ENCODE measurements at regions not wholly inside any gene's neighbourhood (a gene's known extent, or its start where the extent isn't known, plus 50 kb on each side); places are given as distances from the start of the nearest gene placed in this dataset.

DNA sequence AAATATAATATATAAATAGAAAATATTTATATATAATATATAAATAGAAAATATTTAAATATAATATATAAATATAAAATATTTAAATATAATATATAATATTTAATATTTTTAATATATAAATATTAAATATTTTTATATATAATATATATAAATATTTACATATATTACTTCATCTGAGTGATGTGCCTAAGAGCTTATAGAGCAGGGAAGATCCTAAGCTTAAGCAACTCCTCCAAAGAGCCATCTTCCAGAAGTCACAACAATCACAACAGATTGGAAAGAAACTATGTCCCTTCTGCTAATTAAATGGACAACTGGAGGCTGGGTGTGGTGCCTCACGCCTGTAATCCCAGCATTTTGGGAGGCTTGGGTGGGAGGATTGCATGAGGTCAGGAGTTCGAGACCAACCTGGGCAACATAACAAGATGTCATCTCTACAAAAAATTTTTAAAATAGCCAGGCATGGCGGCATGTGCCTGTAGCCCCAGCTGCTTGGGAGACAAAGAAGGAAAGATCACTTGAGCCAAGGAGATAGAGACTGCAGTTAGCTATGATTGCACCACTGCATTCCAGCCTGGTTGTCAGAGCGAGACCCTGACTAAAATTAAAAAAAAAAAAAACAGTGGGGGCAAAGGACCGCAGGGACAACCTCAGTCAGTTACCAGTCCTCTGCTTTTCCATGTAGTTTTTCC, 198.7 kb downstream of the SKIDA1 start:
- DNase-seq (ENCODE audit: low read depth), result no peak

DNA sequence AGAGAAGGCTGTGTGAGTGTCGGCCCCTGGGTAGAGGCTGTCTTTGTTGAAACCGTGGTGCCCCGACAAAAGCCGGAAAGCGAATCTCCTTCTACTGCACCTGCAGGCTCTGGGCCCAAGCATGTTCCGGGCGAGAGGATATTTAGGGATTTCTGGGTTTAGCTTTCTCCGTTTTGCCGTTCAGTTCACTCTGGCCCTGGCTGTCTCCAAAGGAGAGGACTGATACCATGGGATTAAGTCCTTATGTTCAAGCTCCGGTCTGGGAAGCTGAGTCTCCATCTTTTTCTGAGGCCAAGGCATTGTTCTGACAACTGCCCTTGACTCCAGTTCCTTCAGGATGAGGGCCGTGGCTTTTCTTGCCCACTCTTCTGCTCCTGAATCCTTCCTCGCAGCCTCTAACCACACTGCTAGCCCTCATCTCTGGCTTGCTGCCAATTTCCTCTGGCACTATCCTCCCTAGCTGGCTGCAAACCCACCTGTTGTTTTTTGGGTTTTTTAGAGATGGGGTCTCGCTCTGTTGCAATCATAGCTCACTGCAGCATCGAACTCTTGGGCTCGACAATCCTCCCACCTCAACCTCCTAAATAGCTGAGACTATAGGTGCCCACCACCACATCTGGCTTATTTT, 206.8 kb downstream of the SKIDA1 start:
- DNase-seq (ENCODE audit: low read depth), result peak; percentile 34

DNA sequence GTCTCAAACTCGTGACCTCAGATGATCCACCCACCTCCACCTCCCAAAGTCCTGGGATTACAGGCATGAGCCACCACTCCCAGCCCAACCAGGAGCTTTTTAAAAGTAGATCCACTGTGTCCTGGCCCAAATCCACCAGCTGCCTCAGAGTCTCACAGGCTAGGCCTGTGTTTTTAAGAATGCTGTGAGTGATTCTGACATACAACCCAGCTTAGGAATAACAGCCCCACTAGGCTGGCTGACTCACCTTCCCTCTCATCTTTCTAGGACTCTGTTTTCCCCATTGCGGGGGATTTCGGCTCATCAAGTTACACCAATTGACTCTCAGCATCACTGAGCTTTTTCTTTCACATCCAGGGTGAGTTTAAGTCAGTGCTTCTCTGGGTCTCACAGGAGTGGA, 207.6 kb downstream of the SKIDA1 start:
- peak; percentile 74 for DNase-seq (ENCODE audit: low read depth)

DNA sequence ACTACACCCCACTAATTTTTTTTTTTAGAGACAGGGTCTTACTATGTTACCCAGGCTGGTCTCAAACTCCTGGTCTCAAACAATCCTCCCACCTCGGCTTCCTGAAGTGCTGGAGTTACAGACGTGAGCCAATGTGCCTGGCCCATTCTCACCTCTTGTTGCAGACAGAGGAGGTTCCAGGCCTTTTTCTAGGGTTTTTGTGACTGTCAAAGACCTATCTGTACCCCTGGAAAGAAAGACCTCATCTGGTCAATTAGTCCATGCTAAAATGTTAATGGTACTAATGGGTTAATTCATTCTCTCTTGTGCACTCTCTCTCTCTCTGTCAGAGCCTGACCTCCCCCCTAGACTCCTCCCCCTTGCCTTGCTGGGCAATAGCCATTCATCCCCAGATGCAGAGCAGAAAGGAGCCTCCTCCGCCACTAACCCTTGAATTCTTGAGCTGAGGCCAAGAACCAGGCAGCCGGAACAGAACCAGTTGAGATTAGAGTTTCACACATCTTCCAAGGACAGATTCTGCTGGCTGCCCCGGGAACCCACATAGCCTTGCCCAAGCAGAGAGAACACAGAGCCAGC, 209.7 kb downstream of the SKIDA1 start:
- peak; percentile 72 for DNase-seq (ENCODE audit: low read depth)

DNA sequence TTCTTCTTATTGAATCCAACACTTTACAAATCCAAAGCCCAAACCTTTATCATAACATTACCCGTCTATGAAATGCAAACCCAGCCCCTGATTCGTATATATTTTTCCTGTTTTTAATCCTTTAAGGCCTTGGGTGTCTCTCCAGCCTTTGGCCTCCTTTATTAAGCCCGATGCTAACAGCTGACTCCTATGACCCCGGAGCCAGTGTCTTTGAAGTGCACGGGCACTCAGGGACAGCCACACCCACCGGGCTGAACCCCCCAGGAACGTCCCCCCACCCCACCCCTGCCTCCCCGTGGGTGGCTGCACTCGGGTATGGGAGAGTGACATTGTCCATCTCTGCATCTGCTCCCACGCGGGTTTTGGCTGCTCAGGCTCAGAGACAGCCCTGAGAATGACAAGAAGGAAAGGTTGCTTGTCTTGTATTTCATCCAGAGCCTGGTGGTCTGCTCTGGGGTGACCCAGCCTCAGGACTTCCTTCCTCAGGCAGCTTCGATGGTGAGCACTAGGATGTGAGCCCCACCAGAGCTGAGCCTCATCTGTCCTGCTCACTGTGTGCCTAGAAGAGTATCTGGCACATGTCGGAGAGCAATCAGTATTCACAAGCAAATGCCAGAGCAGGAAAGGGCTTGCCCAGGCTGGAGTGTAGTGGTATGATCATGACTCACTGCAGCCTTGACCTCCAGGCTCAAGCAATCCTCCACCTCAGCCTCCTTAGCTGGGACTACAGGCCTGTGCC, 210.4 kb downstream of the SKIDA1 start:
- DNase-seq (ENCODE audit: low read depth), result peak; percentile 69

DNA sequence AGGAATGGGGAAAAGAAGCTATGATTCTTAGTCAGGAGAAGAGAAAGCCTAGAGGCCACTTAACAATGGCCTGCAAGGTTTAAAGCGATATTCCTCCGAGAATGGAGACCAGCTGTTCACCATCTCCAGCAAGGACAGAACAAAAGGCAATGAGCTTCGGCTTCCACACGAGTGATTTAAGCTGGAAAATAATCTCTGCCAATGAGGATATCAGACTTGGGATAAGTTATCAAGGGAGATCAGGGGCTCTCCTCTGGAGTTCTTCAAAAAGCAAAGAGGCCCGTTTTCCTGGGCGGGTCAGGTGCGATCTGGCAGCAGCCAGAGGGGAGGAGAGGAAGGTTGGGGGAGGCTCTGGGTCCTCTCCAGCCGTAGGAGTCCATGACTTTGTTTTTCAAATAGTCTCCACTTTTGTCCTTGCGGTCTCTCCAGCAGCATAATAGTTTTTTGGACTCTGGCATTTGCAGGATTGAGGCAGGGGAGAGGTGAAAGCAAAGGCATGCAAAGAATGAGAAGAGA, 211.3 kb downstream of the SKIDA1 start:
- no peak for DNase-seq (ENCODE audit: low read depth)

DNA sequence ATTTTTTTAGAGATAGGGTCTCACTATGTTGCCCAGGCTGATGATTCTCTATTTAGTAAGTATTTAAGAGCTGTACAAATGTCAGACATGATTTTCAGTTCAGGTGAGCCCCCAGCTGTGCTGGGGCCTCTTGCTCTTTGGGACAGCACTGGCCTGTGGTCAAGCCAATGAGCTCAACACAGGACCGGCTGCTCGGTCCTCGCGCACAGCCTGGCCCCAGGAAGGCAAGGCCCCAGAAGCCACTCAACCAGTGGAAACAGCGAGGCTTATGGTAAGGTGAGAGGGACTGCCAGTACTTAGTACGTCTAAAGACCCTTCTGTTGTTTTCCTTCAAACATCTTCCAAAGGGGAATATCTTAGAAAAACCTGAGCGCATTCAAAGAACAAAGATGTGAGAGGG, 211.8 kb downstream of the SKIDA1 start:
- DNase-seq (ENCODE audit: low read depth), result no peak

DNA sequence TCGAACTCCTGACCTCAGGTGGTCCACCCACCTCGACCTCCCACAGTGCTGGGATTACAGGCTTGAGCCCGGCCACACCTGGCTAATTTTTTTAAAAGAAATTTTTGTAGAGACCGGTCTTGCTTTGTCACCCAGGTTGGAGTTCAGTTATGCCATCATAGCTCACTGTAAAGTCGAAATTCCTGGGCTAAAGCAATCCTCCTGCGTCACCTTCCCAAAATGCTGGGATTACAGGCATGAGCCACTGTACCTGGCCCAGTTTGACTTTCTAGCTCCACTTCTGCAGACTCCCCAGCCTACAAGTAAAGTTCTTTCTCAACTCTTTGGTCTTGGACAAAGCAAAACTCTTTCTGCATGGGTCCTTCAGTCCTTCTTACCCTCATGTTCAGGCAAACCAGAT, 214.1 kb downstream of the SKIDA1 start:
- DNase-seq (ENCODE audit: low read depth), result no peak

DNA sequence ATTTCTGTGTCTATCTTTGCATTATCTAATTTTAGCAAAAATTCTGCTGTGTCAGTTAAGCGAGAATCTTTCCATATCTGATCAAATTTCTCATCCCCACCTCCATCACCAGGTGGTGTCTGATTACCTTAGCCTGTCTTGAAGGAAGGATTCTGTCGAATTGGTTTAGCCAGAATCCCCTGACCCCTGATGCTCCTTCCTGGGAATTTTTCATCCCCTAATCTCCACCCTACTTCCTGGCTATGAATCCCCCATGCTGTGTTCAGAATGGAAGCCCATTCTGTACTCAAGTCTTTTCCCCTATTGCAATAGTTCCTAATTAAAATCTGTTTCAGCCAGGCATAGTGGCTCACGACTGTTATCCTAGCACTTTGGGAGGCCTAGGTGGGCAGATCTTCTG, 216.1 kb downstream of the SKIDA1 start:
- DNase-seq (ENCODE audit: low read depth), result no peak

DNA sequence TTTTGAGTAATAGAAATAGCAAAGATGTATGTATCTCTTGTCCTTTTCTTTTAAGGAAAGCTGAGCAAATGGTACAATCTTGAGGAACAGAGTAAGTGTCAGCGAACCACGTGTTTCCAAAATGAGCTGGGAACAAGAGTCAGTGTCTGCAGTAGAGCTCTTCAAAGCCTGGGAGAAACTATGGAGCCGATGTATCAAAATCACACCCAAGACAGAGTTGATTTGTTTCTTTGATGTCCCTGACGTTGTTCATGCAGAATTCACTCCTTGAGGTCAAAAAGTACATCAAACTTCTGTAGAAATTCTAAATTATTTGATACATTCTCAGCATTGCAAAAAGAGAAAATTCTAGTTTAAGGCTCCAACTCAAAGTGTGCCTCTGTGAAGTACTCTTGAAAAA, 216.5 kb downstream of the SKIDA1 start:
- DNase-seq (ENCODE audit: low read depth), result no peak

DNA sequence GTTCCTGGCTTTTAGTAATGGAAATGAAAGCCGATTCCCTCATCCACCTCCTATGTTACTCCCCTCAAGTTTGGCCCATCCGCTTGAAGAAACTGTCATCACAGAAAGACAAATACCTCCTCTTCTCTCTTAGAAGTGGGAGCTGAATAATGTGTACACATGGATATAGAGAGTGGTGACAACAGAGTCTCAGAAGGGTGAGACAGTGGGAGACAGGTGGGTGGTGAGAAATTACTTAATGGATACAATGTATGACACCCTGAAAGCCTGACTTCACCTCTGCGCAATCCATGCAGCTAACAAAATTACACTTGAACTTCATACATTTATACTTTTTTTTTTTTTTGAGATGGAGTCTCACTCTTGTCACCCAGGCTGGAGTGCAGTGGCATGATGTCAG, 217.5 kb downstream of the SKIDA1 start:
- DNase-seq (ENCODE audit: low read depth), result no peak

DNA sequence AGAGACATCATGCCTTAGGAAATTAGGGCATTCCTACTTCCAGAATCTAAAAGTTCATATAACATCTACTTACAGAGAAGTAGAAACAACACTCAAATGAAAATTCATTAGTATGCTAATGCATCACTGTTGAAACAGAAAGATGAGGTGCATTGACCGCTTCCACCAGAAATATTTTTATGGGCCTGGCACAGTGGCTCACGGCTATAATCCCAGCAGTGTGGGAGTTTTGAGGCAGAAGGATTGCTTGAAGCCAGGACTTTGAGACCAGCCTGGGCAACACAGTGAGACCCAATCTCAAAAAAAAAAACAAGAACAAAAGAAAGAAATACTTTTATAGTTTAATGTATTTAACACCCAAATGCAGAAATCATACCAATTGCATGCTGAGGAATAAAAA, 220.9 kb downstream of the SKIDA1 start:
- DNase-seq (ENCODE audit: low read depth), result no peak

DNA sequence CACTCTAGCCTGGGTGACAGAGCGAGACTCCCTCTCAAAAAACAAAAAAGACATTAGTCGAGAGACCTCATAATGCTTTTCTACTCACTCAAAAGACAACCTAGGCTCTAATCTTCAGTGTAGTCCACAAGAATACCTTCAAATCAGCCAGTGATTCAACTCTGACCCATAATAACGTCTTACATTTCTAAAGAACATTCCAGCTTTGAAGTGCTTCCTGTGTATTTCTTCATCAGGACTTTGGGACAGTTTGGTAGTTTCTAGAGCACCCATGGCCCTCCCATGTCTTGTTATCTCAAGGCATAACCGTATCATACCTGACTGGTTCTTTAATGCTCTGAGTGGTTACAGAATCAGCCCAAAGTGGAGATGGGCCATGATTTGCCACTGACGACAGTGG, 221.3 kb downstream of the SKIDA1 start:
- peak; percentile 41 for DNase-seq (ENCODE audit: low read depth)

DNA sequence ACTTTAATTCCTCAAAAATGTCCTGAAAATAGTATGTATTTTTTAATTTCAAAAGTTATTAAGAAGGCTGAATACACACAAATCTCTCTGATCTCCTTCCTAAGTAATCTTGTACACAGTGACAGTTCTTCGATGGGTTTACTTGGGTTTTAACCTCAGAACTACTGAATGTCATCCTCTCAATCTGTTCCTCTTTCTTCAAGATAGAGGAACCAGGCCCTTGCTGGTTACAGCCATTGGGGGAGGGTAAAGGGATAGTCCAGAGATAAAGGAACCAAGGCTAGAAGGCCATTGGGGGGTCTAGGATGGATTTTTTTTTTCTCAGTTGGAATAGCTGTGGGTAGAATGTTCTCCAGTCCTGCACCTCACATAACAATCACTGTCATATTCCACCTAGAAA, 224.9 kb downstream of the SKIDA1 start:
- DNase-seq (ENCODE audit: low read depth), result no peak

DNA sequence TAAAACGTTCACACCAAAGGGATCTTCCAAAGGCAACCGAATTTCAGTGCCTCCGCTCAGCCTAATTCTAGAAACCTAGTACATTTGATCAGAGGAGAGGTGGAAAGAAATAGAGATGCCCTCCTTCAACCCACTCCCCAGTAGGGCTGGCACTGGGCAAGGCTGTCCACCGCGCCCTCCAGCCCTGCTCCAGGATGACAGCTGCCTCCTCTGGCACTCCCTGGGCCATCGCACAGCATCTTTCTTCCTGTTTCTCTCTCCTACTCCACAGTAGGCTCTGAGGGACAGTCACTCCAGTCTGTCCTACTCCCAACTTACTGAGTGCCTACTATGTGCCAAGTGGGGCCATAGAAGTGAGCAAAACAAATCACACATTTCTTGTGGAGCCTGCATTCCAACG, 226.2 kb downstream of the SKIDA1 start:
- no peak for DNase-seq (ENCODE audit: low read depth)

DNA sequence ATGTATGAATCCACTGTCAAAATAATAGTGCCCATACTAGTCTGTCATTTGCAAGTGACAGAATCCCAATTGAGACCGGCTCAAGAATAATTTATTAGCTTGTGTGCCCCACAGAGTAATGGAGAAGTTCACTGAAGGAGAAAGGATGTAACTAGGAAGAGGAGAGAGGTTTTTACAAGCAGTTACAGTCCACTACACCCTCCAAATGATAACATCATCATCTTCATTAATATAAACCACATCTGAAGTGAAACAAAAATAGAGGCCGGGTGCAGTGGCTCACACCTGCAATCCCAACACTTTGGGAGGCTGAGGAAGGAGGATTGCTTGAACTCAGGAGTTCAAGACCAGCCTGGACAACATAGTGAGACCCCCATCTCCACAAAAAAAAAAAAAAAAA, 226.8 kb downstream of the SKIDA1 start:
- DNase-seq (ENCODE audit: low read depth), result no peak

DNA sequence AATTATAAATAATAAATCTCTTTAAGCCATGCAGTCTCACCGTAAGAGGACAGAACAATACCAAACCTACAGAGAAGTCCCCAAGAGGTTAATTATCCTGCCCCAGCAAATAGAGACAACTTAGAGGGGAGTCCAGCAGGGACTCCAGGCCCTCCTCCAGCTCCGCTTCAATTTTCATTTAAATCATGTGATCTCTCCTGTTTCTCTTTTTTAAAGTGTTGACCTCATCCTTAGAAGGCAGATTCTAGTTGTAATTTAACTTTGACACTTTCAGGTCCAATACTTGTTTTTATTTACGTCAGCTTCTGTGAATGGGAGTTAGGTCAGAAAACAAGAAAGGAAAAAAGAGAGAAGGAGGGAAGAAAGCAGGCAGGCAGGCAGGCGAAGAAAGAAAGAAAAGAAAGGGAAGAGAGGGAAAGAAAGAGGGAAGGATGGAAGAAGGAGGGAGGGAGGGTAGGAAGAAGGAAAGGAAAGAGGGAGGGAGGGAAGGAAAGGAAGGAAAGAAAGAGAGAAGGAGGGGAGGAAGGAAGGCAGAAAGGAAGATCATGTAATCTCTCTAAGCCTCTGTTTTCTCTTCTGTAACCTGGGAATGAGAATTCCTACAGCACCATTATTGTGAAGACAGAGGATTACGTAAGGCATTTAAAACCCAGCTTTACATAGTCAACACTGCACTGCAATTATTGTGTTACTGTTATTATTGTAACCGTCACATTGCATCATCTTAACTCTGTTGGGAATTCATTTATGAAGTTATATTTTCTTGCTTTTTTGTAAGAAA, 227.7 kb downstream of the SKIDA1 start:
- no peak for DNase-seq (ENCODE audit: low read depth)

DNA sequence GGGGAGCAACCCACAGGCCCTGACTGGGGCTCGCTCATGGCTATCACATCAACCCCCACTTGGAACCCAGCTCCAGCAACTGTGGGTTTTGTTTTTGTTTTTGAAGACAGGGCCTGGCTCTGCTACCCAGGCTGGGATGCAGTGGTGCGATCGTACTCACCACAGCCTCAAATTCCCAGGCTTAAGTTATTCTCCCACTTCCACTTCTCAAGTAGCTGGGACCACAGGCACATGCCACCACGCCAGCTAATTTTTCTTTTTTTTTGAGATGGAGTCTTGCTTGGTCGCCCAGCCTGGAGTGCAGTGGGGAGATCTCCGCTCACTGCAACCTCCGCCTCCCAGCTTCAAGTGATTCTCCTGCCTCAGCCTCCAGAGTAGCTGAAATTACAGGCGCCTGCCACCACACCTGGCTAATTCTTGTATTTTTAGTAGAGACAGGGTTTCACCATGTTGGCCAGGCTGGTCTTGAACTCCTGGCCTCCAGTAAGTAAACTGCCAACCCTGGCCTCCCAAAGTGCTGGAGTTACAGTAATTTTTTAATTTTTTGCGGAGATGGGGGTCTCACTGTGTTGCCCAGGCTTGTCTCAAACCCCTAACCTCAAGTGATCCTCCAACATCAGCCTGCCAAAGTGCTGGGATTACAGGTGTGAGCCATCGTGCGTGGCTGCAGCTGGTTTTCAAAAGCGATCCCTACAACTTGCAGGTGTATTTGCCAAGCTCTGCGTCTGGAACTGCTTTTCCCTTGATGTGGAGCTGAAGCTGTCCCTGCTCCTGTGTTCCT, 228.7 kb downstream of the SKIDA1 start:
- no peak for DNase-seq (ENCODE audit: low read depth)

DNA sequence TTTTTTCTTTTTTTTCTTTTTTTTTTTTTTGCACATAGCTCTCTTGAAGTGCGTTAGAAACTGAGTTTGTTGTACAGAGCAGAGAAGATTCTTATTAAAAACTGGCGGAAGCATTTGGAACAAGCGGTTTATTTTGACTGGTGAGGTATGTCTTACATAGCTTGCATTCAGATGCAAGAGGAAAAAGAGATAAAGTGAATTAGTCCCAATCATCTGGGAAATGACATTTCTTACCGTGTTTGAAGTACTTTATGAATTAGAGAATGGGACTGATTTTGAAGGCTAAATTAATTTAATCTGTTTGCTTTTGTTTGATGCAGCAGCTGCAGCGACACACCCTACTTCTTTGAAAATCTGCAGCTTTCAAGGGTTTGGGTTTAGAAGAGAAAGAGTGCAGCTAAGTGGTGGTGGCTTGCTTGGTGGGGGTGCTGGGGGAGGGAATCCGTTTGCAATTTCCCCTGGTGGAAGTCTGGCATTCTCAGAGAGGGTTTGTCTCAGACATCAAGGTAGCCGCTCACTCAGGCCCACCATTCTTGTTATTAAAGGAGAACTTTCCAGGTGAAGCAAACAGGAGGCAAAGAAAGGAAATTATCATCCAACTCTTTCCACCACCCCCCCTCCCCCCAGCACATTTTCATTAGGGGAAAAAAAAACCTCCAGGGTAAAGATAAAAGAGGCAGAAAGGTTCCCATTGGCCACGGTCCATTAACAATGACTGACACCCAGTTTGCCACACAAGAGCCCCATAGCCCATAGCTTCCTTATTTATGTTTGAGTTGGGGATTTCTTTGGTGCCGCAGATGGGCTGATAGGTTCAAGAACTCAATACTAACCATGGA, 231.7 kb downstream of the SKIDA1 start:
- no peak for DNase-seq (ENCODE audit: low read depth)

DNA sequence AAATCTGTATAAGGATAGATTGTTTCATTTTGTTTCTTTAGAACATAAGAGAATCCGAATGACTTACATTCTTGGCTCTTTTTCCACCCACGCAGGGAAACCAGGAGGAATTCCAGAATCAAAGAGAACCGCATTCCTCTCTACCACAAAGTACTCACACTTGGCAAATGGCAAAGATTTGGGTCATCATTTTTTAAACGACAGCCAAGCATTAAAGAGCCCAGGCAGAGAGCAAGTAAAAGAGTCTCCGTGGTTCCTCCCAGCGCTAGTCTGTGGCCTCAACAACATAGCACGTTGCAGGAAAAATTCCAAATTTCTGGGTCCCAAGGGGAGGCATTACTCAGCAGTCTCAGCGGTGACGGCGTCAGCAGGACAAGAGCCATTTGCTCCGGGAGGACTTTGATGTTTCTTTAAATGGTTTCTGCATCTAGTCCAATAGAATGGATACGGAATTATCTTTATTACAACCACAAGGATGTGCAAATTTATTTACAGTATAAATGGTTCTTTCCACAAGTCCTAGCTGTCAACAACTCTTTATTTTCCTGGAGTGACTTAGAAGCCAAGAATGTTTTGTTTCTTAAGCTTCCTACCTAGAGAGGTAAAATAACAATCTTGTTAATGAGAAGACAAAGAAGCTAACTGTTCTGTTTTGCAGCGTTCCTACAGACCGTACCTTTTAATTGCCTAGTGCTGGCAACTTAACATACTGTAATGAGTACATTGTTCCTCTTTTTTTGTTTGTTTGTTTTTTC, 232.5 kb downstream of the SKIDA1 start:
- DNase-seq (ENCODE audit: low read depth), result peak; percentile 96

All from ELR (cell line).